Ecto neural progenitor cell (in vitro differentiated cells): ENCODE measurements at regions not wholly inside any gene's neighbourhood (a gene's known extent, or its start where the extent isn't known, plus 50 kb on each side); places are given as distances from the start of the nearest gene placed in this dataset.

ENCODE experiments used
- DNase-seq: peaks from one replicate; pipeline ENCODE4 v3.0.0-alpha.2; 2018; ENCODE audit warnings: low spot score

DNA sequence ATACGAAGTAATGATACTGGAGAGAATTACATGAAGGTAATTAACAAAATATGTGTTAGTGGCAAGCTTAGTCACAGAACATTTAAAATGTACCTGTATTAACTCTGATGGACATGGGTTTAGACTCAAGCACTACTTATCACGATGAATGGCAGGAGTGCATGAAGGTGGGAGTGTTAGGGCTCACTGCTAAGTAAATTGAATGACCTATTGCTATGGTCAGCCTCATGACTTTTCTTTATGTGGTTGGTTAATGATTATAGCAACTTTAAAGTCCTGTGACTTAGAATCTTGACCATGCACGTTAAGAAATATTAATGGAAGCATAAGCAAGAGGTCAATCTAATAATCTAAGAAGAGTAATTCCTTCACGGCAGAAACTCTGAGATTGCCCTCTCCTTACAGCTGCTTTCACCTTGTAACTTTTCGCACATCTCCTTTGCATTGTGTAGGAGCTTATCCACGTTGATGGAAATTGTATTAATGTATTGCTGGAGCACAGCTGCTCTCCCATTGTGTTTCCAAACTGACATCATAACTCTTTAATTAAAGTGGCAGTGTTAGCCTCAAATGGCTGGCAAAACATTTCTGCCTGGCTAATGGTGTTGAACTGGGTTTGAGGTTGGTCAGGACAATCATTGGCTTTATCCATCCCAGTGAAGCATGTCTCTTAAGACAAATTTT is 114.5 kb downstream of the RXFP2 start:
- DNase-seq, result no peak

DNA sequence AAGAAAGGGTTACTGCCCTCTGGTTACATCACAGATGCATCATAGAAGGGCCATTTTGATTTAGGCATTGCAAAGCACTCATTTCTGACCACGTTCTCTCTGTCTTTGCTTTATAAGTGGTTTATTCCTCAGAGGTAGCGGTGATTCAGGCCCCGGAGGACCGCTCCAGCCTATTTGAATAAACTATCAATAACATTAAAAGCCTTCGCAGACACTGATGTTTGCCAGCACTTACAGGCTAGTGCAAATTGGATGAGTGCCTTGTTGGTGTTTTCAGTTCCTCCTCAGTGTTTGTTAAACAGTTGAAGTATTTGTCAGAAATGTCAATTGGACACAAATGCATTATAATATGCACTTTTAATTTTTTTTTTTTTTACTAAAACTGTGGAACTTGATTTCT is 120.2 kb downstream of the RXFP2 start:
- no peak for DNase-seq

DNA sequence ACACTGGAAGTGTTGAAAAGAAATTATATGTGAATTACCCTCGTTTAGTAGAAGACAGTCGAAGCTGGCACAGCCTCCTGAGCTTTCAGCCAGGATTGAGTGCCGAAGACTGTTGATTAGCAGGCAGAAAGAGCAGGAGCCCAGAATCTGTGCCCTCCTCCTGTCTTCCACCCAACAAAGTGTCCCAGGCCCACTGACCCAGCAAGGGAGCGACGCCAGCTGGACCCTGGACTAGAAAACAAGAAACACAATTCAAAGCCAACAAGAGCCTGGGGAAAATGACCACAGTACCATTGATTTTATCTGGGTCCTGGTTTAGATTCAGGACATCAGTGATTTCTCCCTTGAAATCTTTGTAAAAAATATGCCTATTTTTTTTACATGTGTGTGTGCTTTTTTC is 120.7 kb downstream of the RXFP2 start:
- no peak for DNase-seq

DNA sequence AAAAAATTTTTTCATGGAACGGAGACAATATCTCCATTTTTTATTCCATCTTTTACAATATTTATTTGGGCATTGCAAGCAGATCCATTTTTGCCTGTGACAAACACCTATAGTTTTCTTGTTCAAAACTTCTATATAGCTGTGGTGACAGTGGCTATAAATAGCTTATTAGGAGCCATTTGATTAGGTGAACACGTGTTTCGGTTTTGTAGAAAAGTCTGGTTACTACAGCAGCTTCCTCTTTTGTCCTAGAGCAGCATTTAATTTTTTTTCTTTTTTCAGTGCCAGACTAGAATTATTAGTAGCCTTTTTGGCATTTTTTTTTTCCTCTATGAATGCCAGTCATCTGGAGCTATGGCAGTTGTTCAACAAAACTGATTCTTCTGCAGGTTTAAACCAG is 123.5 kb downstream of the RXFP2 start:
- no peak for DNase-seq

DNA sequence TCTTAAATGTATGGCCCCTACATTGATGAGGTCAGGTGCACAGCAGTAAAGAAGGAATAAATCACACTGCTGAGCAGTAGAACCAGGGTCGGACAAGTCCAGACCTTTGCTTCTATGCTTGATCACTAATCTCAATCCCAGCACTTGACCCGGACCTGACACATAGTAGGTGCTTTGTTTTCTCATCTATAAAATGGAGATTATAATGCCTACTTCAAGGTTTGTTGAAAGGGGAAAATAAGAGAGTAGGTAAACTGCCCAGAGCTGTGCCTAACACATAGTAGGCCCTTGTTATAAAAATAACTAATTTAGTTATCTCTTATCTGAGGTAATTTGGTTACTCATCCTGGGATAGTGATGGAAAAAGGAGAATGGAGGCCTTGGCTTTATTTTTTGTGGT is 125.0 kb downstream of the RXFP2 start:
- no peak for DNase-seq

DNA sequence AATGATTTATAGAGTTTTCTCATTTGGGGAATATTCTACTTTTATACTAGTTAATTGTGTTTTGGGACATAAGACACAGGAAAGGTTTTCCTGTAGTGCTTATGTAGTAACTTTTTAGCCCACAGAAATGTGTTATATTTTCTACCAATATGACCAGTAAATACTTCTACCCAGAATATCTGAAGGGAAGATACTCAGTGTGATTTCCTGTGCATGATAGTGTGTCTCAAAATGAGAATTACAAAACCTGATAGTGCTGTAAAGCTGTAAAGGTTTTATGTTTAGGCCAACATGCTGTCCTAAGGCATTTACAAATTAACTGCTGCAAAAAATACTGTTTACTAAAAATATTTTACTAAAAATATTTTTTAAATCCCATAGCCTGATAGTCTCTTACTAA is 126.8 kb downstream of the RXFP2 start:
- no peak for DNase-seq

DNA sequence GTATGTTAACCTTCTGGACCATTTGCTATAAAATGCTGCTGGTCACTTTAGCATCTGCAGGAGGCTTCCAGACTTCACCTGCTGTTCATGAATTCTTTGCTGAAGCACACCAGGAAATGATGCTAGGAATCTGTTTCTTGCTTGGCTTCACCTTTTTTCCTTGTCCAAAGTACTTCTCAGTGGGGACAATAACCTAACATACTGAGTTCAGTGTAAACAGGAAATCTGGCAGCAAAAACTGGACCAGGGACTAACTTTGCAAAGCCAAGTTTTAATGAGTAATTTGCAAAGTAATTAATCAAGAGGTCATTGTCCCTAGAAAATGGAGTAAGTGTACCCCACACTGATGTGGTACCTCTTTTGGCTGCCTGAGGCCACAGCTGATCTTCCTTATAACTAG is 128.4 kb downstream of the RXFP2 start:
- no peak for DNase-seq

DNA sequence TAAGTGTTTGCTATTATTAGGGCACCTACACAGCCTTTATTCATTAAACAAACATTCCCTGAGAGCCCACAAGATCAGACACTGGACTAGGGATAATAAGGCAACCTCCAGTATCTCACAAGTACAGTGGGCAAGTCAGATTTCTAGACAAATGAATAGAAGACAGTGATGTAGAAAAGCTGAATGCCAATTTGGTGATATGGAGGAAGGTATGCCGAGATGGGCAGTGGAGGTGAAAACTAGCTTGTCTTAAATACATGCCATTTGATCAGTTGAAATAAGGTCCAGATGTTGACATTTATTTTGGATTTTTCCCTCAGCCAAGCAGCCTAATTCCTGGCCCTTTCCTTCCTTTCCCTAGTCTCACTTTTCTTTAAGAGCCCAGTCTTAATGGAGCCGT is 130.3 kb downstream of the RXFP2 start:
- no peak for DNase-seq

DNA sequence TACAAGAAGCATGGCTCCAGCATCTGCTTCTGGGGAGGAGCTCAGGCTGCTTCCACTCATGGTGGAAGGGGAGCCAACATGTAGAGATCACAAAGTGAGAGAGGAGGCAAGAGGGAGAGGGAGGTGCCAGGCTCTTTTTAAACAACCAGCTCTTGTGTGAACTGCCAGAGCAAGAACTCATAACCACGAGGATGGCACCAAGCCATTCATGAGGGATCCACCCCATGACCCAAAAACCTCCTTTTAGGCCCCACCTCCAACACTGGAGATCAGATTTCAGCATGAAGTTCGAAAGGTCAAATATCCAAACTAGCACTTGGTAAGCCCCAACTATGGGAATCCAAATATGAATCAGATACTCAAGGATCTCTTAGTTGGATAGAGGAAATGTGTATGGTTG is 131.2 kb downstream of the RXFP2 start:
- DNase-seq, result no peak

DNA sequence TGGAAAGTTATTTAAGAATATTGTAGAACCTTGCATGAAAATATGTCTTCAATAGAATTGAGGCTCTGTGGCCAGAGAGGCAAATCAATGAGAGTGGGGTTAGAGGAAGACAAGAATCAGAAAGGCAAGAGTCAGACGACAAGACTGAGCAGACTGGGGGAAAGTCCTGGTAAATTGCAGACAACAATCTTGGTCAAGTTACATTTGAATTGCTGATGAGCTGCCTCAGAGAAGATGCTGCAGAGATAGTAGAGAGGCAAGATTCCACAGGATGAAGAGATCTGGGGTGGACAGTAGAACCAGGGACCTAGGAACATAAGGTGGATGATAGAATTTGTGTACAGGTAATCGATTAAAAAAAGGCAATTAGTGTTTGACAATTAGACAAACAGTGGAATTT is 133.8 kb downstream of the RXFP2 start:
- no peak for DNase-seq

DNA sequence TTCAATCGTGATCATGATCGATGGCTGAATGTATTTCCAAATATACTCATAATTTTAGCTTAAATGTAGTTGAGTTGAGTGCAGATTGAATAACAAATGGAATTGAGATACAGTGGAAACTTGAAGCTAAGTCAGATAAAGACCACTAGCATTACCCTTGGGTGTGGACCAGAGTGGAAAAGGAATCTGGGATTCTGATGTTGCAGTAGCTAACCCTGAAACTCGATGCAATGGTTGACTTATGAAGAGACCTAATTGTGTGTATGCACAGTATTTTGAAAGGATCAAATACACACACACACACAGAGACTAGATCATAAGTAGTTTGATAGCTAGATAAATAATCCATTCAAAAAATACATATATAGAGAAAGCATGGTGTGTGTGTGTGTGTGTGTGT is 135.8 kb downstream of the RXFP2 start:
- no peak for DNase-seq

DNA sequence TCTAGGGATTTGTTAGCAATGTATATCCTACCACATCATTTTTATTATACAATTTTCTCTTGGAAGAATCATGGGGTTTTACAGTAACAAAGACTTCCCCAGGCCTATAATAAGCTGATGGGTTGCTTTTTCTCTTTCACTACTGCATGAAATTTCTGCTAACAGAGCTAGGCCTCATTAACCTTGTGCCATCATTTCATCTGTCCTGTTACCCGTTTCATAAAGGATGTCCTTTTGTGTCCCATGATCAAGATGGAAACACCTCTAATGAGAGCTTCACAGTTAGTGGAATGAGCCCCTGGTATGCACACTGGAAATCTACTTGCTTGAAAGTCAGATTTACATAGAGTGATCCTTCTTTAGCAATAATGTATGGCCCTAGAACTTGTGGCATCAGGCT is 138.7 kb downstream of the RXFP2 start:
- DNase-seq, result no peak

DNA sequence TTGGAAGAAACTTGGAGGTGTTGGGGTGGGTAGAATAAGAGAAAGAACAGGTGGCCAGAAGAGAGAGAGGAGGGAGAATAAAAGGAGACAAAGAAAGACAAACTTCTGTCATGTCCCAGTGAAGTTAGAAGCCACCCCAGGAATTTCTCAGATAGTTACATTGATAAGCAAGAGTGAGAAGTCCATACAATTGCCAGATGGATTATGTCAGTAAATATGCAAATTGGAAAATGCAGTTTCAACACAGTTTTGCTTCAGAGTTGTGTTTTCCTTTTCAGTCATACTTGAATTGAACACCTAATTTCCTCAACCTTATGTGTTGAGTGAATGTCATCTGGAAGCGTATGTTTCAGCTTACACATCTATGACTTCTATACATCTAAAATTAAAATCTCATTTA is 139.2 kb downstream of the RXFP2 start:
- no peak for DNase-seq

DNA sequence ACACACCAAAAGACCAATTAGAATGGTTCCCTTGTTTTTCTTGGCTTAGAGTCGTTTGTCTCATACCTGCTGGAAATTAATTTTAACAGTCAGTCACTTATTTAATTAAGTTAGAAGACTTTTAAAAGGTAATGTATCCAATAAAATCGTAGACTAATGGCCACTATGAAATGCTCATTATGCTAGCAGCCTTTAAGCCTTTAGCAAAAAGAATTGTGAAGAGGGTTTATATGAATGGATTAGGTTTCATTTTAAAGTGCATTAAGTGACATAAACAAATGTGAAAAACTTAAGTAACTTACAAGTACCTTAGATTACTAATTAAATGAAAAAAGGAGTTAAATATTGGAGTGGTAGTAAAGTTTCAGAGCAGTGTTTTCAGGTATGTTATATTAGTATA is 139.6 kb downstream of the RXFP2 start:
- DNase-seq, result no peak

DNA sequence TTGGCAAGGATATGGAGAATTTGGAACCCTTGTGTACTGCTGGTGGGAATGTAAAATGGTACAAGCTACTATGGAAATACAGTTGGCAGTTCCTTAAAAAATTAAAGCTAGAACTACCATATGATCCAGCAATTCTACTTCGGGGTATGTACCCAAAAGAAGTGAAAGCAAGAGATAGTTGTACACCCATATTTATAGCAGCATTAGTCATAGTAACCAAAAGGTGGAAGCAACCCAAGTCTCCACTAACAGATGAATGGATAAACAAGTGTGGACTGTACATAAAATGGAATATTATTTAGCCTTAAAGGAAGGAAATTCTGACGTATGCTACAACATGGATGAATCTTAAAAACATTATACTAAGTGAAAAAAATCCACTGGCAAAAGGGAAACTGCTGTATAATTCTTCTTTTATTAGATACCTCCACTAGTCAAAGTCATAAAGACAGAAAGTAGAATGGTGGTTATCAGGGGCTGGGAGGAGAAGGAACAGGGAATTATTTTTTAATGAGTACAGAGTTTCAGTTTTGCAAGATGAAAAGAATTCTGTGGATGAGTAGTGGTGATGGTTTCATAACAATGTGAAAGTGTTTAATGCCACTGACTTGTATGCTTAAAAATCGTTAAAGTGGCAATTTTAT is 141.6 kb downstream of the RXFP2 start:
- no peak for DNase-seq

DNA sequence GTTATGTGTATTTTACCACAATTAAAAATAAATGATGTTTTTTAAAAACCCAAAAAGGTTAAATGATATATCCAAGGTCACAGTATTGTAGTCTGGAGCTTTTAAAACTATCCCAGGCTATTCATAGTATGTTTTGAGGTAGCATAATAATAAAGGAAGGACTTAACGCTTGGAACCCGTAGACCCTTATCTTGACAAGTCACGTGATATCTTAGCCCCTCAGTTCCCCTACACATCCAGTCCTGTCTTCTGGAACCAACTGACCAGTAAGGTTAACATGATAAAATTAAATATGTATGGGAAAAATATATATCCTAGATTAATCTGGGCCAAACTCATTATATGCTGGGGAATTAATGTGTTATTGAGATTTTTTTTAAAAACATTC is 142.2 kb downstream of the RXFP2 start:
- DNase-seq, result no peak

DNA sequence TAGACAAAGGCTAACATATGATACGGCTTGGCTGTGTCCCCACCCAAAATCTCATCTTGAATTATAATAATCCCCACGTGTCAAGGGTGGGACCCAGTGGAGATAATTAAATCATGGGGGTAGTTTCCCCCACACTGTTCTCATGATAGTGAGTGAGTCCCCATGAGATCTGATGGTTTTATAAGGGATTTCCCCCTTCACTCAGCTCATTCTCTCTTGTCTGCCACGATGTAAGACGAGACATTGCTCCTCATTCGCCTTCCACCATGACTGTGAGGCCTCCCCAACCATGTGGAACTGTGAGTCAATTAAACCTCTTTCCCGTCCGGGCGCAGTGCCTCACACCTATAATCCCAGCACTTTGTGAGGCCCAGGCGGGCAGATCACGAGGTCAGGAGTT is 143.5 kb downstream of the RXFP2 start:
- DNase-seq, result no peak

DNA sequence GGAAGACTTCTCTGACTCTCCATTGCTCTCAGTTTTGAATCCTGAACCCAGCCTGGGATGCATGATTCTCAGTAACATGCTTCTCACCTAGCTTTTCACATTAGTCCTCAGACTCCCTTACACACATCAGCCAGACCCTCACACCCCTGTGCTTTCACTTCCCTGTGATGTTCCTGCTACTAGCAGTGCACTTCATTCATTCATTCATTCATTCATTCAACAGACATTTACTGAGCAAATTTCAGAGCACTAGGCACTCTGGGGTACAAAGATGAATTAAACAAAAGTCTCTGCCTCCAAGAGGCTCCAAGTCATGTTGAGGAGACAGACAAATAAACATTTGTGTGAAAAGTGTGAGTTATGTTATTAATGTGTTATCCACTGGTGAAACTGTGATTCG is 145.2 kb downstream of the RXFP2 start:
- DNase-seq, result no peak

DNA sequence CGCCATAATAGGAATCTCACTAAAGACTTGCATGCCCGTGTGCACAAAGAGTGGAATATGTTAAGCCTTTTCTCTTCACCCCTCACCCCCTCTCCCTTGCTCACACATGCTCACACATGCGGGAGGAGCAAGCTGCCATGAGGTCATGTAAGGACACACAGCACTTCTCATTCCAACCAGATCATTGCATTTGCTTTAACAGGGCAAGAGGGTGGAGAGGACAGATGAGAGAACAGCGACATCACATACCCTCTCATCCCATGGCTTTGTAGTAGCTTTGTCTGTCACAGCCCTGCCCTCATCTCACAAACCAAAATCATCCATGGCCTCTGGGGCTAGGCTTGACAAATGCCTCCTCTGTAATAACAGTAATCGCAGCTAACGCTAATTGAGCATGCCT is 145.6 kb upstream of the FRY start:
- no peak for DNase-seq

DNA sequence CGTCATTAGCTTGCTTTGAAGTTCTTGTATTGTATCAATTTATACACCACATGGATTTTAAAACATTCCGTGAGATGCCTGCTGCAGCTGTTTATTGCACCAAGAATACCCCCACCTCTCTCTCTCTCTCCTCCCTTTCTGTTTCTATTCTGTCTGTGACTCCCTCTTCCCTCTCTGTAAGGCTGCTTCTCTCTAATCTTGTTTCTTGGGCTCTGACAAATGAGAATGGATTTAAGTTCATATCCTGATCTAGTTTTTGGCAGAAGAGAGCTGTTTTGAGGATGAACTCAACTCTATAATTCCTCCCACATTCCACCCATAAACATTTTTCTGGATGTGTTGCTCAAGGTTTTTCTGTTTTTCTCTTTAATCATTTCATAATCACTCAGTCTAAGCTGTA is 144.3 kb upstream of the FRY start:
- no peak for DNase-seq

DNA sequence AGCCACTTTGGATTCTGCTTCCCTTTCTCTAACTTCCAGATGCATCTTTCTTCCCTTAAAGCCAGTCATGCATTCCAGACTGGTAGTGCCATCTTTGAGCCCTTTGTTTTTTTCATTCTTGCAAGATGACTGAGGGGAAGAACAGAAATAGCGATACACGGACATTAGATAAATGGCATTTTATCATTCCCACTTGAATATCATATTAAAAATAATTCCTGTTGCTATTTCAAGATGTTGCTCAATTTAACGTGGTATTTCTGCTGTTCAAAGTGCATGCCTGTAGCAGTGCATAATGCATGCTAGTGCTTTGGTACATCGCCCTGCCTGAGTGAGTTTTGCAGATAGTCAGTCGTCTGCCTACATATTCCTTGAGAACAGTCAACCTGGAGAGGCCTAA is 140.6 kb upstream of the FRY start:
- DNase-seq, result no peak

DNA sequence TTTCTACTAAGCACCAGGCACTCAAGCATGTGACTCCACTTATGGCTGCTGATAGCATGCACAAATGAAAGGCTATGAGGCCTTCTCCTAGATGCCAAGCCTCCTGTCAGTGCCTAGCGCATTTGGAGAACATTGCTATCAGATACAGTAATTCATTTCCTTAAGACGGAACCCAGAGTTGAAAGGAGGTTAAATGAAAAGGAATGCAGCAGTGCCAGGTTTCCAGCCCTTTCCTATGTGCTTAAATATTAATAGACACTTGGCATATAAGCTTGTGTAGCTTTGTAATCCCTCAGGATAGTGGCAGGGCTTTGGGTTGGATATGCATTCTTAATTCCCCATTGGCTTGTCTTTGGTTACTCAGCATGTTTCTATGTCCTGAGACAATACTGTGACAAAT is 140.1 kb upstream of the FRY start:
- DNase-seq, result no peak

DNA sequence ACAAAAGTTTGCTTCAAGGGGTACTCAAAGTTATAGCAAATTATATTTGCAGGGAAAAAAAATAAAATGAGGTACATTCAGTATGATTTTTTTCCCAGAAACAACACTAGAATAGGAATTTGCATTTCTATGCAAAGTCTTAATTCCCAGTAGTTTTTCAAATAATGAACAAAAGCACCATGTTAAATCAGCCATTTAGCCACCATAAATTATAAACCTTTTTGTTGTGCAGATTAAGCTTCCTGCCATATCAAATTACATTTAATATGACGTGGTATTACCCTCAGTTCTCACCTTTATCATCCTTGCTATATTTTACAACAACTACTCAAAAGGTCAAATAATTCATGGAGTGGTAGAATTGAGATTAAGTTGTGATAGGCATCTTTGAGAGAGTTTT is 136.6 kb upstream of the FRY start:
- DNase-seq, result no peak

DNA sequence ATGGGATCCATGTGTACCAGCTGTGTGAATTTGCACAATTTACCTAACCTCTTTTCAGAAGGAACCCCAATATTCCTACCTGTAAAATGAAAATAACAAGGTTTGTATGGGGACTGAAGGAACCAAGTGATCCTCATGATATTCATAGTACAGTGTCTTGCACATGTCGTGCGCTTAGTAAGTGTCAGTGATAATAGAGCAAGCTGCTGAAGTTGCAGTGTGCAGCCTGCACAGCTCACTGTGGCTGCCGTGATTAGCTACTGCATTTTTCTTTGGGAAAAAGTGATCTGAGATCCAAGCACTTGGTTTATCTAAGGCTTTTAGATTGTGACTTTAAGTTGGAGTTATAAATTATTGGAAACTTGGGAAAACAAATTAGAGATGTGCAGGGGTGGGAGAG is 135.9 kb upstream of the FRY start:
- DNase-seq, result no peak
